Myocyte (in vitro differentiated cells): ENCODE measurements at regions not wholly inside any gene's neighbourhood (a gene's known extent, or its start where the extent isn't known, plus 50 kb on each side); places are given as distances from the start of the nearest gene placed in this dataset.
"Not testable (repeated sequence)": the region's sequence is repeated elsewhere in the genome, so short reads cannot be mapped to it uniquely, and the experiment has no call there.

Source experiments
- DNase-seq: peaks from one replicate; pipeline ENCODE4 v3.0.0-alpha.2; 2012; ENCODE audit warnings: low read depth

- DNase-seq: no peak
Observed at GRCh38 chr6:77010931-77011542, 452.3 kb downstream of the HTR1B start.

DNA sequence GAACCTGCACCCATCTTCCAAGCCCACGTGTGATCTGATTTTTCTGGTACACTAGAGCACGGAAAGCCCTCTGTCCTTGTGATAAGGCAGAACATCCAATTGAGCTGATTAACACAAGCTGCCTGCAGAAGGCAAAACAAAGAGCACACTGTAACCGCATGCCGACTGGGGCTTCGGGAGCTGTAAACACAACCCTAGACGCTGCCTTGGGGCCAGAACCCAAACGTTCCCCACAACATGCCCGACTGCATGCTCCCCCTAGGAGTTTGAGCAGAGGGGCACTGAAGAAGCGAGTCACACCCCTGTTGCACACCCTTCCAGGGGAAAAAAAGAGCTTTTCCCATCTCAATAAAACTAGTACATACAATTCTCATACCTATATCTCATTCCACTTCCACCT lies 470.7 kb downstream of the HTR1B start:
- no peak for DNase-seq

DNA sequence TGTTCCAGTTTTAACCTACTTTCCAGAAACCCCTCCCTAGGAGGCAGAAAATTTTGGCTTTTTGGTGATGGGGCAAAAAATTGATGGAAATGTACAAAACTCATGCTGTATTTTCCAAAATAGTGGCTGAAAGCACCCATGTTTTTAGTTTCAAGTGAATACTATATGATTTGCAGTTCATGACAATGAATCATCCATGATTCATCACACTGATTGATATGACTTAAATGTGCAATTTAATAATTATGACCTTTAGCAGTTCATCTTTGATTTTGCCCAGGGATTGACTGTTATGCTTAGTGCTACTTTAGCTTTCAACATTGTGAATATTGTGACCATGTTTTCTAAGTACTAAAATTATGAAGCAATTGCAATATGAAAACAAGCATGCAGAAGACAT lies 478.7 kb downstream of the HTR1B start:
- DNase-seq: no peak

GRCh38 chr6:76982476-76983199 lies 480.7 kb downstream of the HTR1B start:
- DNase-seq: no peak

DNA sequence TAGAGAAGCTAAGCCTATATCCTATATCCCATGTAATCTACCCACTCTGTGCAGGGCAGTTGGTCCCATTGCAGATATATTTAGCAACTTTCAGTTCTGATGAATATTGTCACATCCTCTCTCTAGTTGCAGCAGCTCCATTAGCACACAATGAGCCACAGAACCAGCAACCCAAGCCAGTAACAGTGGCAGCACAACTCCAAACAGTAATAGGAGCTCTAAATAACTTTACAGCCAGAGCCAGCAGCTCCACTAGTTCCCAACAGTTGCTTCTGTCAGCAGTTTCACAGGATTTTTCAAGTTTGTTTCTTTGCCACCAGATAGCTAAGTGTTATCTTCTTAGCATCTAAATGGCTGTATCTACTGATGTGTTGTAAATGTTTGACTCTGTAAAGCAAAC lies 490.8 kb downstream of the HTR1B start:
- DNase-seq: peak; percentile 16

DNA sequence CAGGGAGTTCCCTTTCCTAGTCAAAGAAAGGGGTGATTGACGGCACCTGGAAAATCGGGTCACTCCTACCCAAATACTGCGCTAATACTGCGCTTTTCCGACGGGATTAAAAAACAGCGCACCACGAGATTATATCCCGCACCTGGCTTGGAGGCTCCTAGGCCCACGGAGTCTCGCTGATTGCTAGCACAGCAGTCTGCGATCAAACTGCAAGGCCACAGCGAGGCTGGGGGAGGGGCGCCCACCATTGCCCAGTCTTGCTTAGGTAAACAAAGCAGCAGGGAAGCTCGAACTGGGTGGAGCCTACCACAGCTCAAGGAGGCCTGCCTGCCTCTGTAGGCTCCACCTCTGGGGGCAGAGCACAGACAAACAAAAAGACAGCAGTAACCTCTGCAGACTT lies 504.1 kb downstream of the HTR1B start:
- DNase-seq: not testable (repeated sequence)

GRCh38 chr6:76942203-76942966 lies 520.9 kb downstream of the HTR1B start:
- DNase-seq: no peak

DNA sequence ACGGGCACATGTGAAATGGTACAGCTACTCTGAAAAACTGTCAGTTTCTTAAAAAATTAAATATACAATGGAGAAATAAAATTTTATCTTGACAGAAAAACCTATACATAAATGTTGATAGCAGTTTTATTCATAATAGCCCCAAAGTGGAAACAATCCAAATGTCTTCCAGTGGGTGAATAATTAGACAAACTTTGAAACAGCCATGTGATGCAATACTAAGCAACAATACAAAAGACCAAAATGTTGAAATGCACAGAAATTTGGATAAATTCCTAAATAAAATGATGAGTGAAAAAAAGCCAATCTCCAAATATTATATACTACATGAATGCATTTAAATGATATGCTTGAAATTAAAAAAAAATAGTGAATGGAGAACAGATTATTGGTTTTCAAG lies 523.1 kb downstream of the HTR1B start:
- DNase-seq: no peak

DNA sequence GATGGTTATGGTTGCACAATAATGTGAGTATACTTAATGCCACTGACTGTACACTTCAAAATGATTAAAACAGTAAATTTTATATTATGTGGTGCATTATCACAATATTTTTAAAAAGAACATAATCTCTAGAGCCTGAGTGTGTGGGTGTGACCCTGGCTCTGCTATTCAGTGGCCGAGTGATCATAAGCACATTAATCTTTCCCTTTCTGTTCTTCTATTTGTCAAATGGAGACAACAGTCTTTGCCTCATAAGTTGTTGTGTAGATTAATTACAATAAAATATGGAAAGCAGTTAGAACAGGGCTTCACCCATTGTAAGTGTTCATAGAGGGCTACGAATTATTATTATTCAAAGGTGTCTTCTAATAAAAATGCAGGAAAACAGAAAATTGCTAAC lies 548.6 kb downstream of the HTR1B start:
- no peak for DNase-seq

GRCh38 chr6:76905541-76905940 lies 557.8 kb downstream of the HTR1B start:
- not testable (repeated sequence) for DNase-seq

DNA sequence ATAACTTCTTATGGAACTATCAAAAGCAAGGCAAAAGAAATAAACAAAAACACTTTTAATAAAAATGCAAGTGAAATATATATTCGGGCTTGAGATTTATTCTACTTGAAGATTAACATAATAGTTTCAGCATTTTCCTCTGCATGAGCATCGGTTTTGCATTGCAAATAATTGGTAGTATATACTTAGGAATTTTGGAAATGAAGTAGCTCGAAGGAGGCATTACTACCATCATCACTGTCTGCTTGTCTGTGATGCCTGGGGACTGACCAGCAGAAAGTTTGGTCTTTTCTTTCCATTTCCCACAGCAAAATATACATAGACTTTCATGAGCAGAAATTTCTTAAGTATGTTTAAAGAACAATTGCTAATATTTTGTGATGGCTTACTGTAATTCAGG lies 570.7 kb downstream of the HTR1B start:
- DNase-seq: no peak

- no peak for DNase-seq
Observed at GRCh38 chr6:76888351-76888750, 574.9 kb downstream of the HTR1B start.

GRCh38 chr6:76886900-76887299 lies 576.4 kb downstream of the HTR1B start:
- no peak for DNase-seq

GRCh38 chr6:76885861-76886301 lies 577.4 kb downstream of the HTR1B start:
- peak; percentile 42 for DNase-seq

DNA sequence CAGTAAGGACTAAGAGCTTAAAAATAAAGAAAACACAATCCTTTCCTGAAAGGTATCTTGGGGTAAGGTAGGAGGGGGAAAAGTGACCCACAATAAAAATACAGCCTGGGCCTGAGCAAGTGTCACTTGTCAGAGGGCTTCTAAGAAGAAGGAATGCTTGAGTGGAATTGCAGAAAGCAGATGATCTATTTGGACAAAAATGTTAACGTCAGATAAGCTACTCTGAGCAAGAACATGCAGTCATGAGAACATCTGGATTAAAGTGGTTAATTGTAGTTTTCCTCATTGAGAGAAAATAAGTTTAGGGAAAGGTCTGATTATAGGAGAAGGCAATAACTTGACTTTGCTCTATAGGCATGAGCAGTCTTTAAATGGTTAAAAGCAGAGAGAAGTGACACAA lies 581.9 kb downstream of the HTR1B start:
- no peak for DNase-seq

DNA sequence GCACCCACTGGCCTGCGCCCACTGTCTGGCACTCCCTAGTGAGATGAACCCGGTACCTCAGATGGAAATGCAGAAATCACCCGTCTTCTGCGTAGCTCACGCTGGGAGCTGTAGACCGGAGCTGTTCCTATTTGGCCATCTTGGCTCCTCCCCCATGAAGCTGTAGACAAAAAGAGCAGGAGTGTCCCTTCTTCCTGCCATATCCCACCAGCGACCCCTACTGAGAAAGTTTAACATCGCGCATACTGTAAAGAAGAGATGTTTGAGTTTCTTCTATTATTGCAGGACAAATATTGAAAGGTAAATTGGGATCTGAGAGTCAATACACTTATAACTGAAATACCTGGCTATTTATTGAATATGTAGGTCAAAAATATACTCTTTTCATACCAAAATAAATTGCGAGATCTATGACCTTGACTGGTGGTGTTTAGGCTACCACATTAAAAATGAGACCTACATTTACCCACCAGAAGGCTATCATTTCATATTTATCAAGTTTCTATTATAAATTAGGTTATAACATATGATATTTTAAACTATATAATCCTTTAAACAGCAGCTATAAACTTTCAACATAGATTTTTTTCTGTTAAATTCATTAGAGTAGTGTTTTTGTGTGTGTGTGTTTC lies 586.3 kb downstream of the HTR1B start:
- no peak for DNase-seq

GRCh38 chr6:76876430-76876829 lies 586.9 kb downstream of the HTR1B start:
- not testable (repeated sequence) for DNase-seq

DNA sequence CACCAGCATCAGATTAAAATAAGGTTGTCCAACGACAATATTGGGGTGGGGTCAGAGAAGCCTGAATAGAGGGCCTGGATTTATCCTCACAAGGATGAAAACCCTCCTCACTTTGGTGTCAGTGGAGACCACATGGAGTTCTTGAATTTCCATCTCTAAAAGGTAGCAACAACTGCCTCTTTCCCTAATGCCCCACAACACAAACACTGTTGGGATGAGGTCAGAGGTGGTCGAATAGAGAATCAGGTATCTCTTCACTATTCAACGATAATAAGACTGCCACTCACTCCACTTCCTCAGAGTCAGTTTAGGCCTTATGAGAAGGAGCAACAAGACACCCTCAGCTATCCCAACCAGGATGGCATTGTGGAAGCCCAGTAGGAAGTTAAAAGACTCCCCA lies 596.1 kb downstream of the HTR1B start:
- no peak for DNase-seq

GRCh38 chr6:76866091-76866915 lies 597.0 kb downstream of the HTR1B start:
- no peak for DNase-seq

DNA sequence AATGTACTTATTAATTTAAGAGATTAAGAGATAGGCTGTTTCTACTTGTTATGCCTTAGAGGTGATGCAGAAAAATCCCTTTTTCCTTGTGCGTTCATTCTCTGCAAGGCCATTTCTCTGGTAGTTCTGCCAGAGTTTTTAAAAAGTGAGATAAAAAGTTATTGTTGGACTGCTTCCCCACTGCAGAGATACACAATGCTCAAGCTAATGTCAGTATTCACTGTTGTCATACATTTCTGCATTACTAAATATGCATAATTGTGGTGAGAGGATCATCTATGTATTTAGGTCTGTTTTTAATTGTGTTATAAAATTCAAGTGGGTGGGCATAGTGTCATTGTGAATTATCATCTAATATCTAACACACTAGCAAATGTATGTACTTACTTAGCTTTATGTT lies 600.4 kb downstream of the HTR1B start:
- no peak for DNase-seq

GRCh38 chr6:76861403-76861802 lies 601.9 kb downstream of the HTR1B start:
- DNase-seq: peak; percentile 17
